Lung (tissue), 11 donors: ENCODE measurements at regions not wholly inside any gene's neighbourhood (a gene's known extent, or its start where the extent isn't known, plus 50 kb on each side); places are given as distances from the start of the nearest gene placed in this dataset.
"Not testable (repeated sequence)": the region's sequence is repeated elsewhere in the genome, so short reads cannot be mapped to it uniquely, and the experiment has no call there.

Experiments used
- ATAC-seq: fragments of 200-7000 bp; cut with Tn5 transposase; one replicate; pipeline ENCODE4 v1.9.1; 2020; ENCODE audit warnings: moderate number of reproducible peaks; ENCODE audit not compliant: insufficient read depth, low FRiP score
- DNase-seq, 3 donors: peaks; one replicate each; pipeline ENCODE4 v3.0.0-alpha.2; 2013 to 2017
- H3K27ac ChIP-seq, 2 donors: one replicate each; pipeline ENCODE4 v1.5.1; 2013; ENCODE audit warnings: mild to moderate bottlenecking in 2 of 2, moderate library complexity in 2 of 2, control low read depth in 1 of 2, inconsistent platforms in 1 of 2, low read depth in 1 of 2, low read length in 1 of 2
- H3K27me3 ChIP-seq, 3 donors: one replicate each; pipeline ENCODE4 v1.5.1; 2013; ENCODE audit warnings: low read length in 2 of 3; ENCODE audit not compliant: control insufficient read depth in 3 of 3, insufficient read depth in 3 of 3
- H3K36me3 ChIP-seq, 4 donors: one replicate each; pipeline ENCODE4 v1.5.1; 2013; ENCODE audit warnings: low read length in 4 of 4, mild to moderate bottlenecking in 1 of 4, moderate library complexity in 1 of 4; ENCODE audit not compliant: control insufficient read depth in 4 of 4, insufficient read depth in 4 of 4
- H3K4me1 ChIP-seq, 5 donors: one replicate each; pipeline ENCODE4 v1.5.1; 2013; ENCODE audit warnings: low read length in 5 of 5, mild to moderate bottlenecking in 2 of 5, moderate library complexity in 1 of 5; ENCODE audit not compliant: control insufficient read depth in 5 of 5, insufficient read depth in 5 of 5
- H3K4me3 ChIP-seq: one replicate; pipeline ENCODE4 v1.5.1; 2013; ENCODE audit warnings: mild to moderate bottlenecking, control low read depth, moderate library complexity
- H3K9ac ChIP-seq, 2 donors: one replicate each; pipeline ENCODE4 v1.5.1; 2013; ENCODE audit warnings: low read length in 2 of 2, control low read depth in 1 of 2; ENCODE audit not compliant: insufficient read depth in 1 of 2
- H3K9me3 ChIP-seq, 4 donors: one replicate each; pipeline ENCODE4 v1.5.1; 2013; ENCODE audit warnings: low read length in 3 of 4, mild to moderate bottlenecking in 1 of 4, moderate library complexity in 1 of 4; ENCODE audit not compliant: control insufficient read depth in 4 of 4, insufficient read depth in 3 of 4
- WGBS, 2 donors: extraction: QIAGEN DNeasy Blood & Tissue Kit; methylation state at CpG; one replicate each; pipeline ENCODE4 v1.1.7; 2013; 5-methylcytosine and 5-hydroxymethylcytosine counted together
- TF ChIP-seq, protein P1 (sequence below): IDR thresholded peaks from 2 replicates; pipeline ENCODE4 v1.5.1; 2012; ENCODE audit warnings: mild to moderate bottlenecking; ENCODE audit errors: control extremely low read depth, extremely low read depth
- donor health status: control.
- donor health status: control.
- donor health status: Bipolar disorder and iron deficiency.
- donor health status: healthy.
- donor health status: DM: yes; HTN: yes; CAD: no.

DNA sequence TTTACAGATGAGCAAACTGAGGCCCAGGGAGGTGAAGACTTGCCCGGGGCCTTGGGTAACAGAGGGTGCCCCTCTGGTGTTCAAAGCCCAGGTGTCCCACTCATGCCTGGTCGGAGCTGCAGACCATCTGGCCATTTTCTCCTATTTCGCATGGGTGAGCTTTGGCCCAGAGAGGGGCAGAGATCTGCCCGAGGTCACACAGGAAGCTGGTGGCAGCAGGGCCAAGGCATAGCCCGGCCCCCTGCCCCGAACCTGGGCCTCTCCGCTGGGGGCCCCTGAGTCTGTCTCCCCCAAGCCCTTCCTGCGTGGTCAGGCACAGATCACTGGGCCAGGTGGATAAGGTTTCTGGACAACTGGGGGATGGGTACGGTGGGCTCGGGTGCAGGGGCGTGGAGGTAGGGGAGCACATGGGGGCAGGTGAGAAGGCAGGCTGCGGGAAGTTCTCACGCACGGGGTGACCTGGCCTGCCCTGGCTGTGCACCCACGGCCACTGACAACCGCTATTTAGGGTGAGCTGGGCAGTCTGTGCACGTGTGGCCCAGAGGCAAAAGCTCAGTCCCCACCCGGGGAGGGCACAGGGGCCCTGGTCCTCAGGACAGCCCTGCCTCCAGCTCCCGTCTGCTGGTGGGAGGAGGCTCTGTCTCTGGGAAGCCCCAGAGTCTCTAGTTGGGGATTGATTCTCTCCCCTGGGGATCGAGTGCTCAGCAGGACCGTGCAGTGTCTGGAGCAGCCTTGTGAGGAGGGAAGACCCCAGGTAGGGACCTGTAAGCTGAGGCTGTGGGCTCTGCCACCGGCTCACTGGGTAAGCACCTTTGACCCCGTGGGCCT is 68.6 kb downstream of the UNCX start:
- WGBS, 2 donors = 48 to 63% methylated on average over 23 of the region's 23 CpGs
- Histone ChIP-seq H3K4me3 (no peak overlapping the region), H3K36me3 (no peaks in the 10 kb centered on the region), H3K27ac (no peak overlapping the region), H3K4me1 (peaks cover 0 to 6% (median 0%) of the 10 kb centered on the region in 5 donors), H3K9ac (no peak overlapping the region), H3K27me3 (peaks cover 6 to 33% (median 12%) of the 10 kb centered on the region in 3 donors), H3K9me3 (peaks cover 0 to 3% (median 0%) of the 10 kb centered on the region in 4 donors)
- ATAC-seq (no peak), DNase-seq (no peak)
- TF ChIP-seq, protein P1, sequence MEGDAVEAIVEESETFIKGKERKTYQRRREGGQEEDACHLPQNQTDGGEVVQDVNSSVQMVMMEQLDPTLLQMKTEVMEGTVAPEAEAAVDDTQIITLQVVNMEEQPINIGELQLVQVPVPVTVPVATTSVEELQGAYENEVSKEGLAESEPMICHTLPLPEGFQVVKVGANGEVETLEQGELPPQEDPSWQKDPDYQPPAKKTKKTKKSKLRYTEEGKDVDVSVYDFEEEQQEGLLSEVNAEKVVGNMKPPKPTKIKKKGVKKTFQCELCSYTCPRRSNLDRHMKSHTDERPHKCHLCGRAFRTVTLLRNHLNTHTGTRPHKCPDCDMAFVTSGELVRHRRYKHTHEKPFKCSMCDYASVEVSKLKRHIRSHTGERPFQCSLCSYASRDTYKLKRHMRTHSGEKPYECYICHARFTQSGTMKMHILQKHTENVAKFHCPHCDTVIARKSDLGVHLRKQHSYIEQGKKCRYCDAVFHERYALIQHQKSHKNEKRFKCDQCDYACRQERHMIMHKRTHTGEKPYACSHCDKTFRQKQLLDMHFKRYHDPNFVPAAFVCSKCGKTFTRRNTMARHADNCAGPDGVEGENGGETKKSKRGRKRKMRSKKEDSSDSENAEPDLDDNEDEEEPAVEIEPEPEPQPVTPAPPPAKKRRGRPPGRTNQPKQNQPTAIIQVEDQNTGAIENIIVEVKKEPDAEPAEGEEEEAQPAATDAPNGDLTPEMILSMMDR = no peak

DNA sequence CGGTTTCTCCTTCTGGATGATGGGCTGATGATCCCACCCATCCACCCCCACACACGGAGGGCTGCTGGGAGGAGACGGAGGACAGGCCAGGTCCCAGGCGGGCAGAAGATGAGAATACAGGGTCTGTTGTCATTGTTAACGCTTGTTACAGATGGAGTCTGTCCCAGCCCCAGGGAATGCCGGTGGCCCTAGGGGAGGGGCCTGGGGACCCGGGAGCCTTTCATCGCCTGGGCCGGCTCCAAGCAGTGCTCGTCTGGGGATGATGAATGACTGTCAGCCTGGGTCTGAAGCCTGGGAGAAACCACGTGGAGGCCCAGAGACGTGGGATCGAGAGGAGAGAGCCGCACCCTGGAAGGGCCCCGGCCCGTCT is 69.2 kb downstream of the UNCX start:
- Histone ChIP-seq H3K27me3 (peaks cover 6 to 32% (median 9%) of the 10 kb centered on the region in 3 donors), H3K4me1 (peaks cover 0 to 3% (median 0%) of the 10 kb centered on the region in 5 donors), H3K9ac (no peak overlapping the region), H3K4me3 (no peak overlapping the region), H3K9me3 (peaks cover 0 to 3% (median 0%) of the 10 kb centered on the region in 4 donors), H3K36me3 (no peaks in the 10 kb centered on the region), H3K27ac (no peak overlapping the region)
- no peak for DNase-seq
- no peak for ATAC-seq
- 43 to 68% methylated on average over 16 of the region's 16 CpGs for WGBS, 2 donors
- TF ChIP-seq, protein P1 = no peak

DNA sequence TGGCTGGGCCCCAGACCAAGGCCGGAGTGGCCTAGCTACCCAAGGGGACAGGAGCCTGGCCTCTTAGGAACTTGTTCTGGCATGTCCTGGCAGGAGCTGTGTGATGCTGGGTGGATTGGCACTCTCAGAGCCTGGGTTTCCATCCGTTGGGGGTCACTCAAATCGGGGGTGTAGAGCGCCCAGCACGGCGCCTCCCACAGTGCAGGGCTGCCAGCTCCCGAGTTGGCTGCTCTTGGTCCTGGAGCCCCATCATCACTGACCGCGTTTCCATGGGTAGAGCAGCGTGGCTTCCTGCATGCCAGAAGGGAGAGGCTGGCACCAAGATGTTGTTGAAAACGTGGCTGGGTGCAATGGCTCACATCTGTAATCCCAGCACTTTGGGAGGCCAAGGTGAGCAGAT is 70.3 kb downstream of the UNCX start:
- H3K27ac ChIP-seq = no peak overlapping the region
- DNase-seq (no peak), ATAC-seq (no peak)
- peaks cover 0 to 3% (median 0%) of the 10 kb centered on the region in 4 donors for H3K9me3 ChIP-seq
- H3K36me3 ChIP-seq = no peaks in the 10 kb centered on the region
- 83 to 88% methylated on average over 11 of the region's 11 CpGs for WGBS, 2 donors
- H3K9ac ChIP-seq = no peak overlapping the region
- TF ChIP-seq, protein P1 = no peak
- no peaks in the 10 kb centered on the region for H3K4me1 ChIP-seq
- no peak overlapping the region for H3K4me3 ChIP-seq
- H3K27me3 ChIP-seq = peaks cover 2 to 21% (median 3%) of the 10 kb centered on the region in 3 donors

DNA sequence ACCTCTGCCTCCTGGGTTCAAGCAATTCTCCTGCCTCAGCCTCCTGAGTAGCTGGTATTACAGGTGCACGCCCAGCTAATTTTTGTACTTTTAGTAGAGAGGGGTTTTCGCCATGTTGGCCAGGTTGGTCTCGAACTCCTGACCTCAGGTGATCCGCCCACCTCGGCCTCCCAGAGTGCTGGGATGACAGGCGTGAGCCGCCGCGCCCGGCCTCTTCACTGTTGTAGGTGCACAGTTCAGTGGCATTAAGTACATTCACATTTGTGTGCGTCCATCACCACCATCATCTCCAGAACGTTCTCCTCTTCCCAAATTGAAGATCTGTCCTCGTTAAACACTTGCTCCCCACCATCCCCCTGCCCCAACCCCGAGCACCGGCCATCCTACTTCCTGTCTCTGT is 71.3 kb downstream of the UNCX start:
- H3K36me3 ChIP-seq, H3K4me1 ChIP-seq, H3K9ac ChIP-seq, H3K9me3 ChIP-seq, H3K4me3 ChIP-seq, ATAC-seq, H3K27ac ChIP-seq, DNase-seq: not testable (repeated sequence)
- H3K27me3 ChIP-seq = peaks cover 0 to 12% (median 3%) of the 10 kb centered on the region in 3 donors
- WGBS, 2 donors = 75 to 82% methylated on average over 15 of the region's 15 CpGs
